ENCODE measurements at regions not wholly inside any gene's neighbourhood (a gene's known extent, or its start where the extent isn't known, plus 50 kb on each side); places are given as distances from the start of the nearest gene placed in this dataset.

DNA sequence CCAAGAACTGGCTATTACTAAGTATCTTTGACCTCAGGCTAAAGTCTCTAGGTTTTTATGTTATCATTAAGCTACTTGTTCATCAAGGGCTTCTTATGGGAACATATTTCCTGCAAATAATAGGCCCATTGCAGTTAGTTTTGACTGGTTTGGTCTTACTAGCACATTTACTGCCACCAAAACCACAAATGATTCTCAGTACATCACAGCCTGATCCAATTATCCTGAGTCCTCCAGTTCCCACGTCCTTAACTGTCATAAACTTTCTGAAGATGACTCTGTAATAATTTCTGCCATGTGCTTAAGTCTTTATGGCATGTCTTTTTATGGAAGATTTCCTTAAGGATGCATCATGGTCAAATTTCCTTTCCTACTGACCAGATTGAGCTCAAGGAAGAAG, 123.3 kb upstream of the TANK start:
- dilution Hi-C loops (cut with MboI; ENCODE audit: extremely low pct_ligation_motif_present, low sequenced_read_pairs), result no loop called here
- no peak overlapping the region for H3K9ac ChIP-seq (ENCODE audit: control insufficient read depth, extremely low read depth, insufficient read depth, low read length)
- no peak for TF ChIP-seq EZH2 (IDR thresholded peaks at IDR 0.05; ENCODE audit: low read length)
- TF ChIP-seq, protein P1, sequence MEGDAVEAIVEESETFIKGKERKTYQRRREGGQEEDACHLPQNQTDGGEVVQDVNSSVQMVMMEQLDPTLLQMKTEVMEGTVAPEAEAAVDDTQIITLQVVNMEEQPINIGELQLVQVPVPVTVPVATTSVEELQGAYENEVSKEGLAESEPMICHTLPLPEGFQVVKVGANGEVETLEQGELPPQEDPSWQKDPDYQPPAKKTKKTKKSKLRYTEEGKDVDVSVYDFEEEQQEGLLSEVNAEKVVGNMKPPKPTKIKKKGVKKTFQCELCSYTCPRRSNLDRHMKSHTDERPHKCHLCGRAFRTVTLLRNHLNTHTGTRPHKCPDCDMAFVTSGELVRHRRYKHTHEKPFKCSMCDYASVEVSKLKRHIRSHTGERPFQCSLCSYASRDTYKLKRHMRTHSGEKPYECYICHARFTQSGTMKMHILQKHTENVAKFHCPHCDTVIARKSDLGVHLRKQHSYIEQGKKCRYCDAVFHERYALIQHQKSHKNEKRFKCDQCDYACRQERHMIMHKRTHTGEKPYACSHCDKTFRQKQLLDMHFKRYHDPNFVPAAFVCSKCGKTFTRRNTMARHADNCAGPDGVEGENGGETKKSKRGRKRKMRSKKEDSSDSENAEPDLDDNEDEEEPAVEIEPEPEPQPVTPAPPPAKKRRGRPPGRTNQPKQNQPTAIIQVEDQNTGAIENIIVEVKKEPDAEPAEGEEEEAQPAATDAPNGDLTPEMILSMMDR (optimal IDR thresholded peaks at IDR 0.05 in 1 of 3, IDR thresholded peaks at IDR 0.05 in 1 of 3, conservative IDR thresholded peaks at IDR 0.05 in 1 of 3; ENCODE audit: extremely low read depth in 1 of 3, insufficient read depth in 2 of 3, low read length in 3 of 3), result no peak
- H3K4me3 ChIP-seq (ENCODE audit: control insufficient read depth in 2 of 3, extremely low read depth in 1 of 3, insufficient read depth in 2 of 3, low read depth in 1 of 3, low read length in 3 of 3), result no peak overlapping the region
- DNase-seq (ENCODE audit: low read depth, low spot score), result no peak
- no peaks in the 10 kb centered on the region for H3K4me1 ChIP-seq (ENCODE audit: control insufficient read depth, extremely low read depth, insufficient read depth, low read length)
- no peaks in the 10 kb centered on the region for H3K79me2 ChIP-seq (ENCODE audit: control insufficient read depth, insufficient read depth, low read length)
- H3K36me3 ChIP-seq (ENCODE audit: control insufficient read depth in 2 of 2, extremely low read depth in 1 of 2, insufficient read depth in 2 of 2, low read length in 2 of 2), result no peaks in the 10 kb centered on the region
- H3K4me2 ChIP-seq (ENCODE audit: control insufficient read depth, extremely low read depth, insufficient read depth, low read depth, low read length), result no peak overlapping the region
- H3K9me1 ChIP-seq (ENCODE audit: control insufficient read depth, extremely low read depth, insufficient read depth, low read length), result no peaks in the 10 kb centered on the region
- no peaks in the 10 kb centered on the region for H4K20me1 ChIP-seq (ENCODE audit: control insufficient read depth, extremely low read depth, insufficient read depth, low read length)
- FAIRE-seq, result peak; percentile 55
- no peak overlapping the region for H3K27ac ChIP-seq (ENCODE audit: control insufficient read depth, insufficient read depth, low read length)
- H3K9me3 ChIP-seq (ENCODE audit: control insufficient read depth, low read depth, low read length), result no peaks in the 10 kb centered on the region
- H2AFZ ChIP-seq (ENCODE audit: control insufficient read depth, low read length), result no peak overlapping the region
- no peaks in the 10 kb centered on the region for H3K27me3 ChIP-seq (ENCODE audit: control insufficient read depth, extremely low read depth, insufficient read depth, low read length)

DNA sequence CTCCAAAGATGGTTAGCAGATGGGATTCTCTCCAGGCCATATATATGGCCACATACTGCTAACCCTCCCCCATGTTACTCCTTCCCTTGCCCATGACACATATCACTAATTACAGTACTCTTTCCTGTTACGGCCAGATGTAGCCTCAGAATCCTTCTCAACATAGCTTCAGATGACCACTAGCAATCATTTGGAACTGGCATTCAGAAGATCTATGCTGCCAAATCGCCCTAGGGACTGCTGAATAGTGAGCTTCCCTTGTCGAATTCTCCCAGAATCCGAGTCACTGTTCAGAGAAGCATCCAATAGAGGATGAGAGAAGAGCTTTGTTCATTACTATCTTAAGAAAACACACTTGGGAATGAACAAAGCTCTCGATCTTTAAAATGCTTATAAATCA, 121.2 kb upstream of the TANK start:
- Histone ChIP-seq H3K36me3 (ENCODE audit: control insufficient read depth in 2 of 2, extremely low read depth in 1 of 2, insufficient read depth in 2 of 2, low read length in 2 of 2) (no peaks in the 10 kb centered on the region), H3K9me1 (ENCODE audit: control insufficient read depth, extremely low read depth, insufficient read depth, low read length) (no peaks in the 10 kb centered on the region), H3K9me3 (ENCODE audit: control insufficient read depth, low read depth, low read length) (no peaks in the 10 kb centered on the region), H3K9ac (ENCODE audit: control insufficient read depth, extremely low read depth, insufficient read depth, low read length) (no peak overlapping the region), H3K4me3 (ENCODE audit: control insufficient read depth in 2 of 3, extremely low read depth in 1 of 3, insufficient read depth in 2 of 3, low read depth in 1 of 3, low read length in 3 of 3) (no peak overlapping the region), H3K27ac (ENCODE audit: control insufficient read depth, insufficient read depth, low read length) (no peak overlapping the region), H3K27me3 (ENCODE audit: control insufficient read depth, extremely low read depth, insufficient read depth, low read length) (no peaks in the 10 kb centered on the region), H4K20me1 (ENCODE audit: control insufficient read depth, extremely low read depth, insufficient read depth, low read length) (no peaks in the 10 kb centered on the region), H3K4me1 (ENCODE audit: control insufficient read depth, extremely low read depth, insufficient read depth, low read length) (no peaks in the 10 kb centered on the region), H3K4me2 (ENCODE audit: control insufficient read depth, extremely low read depth, insufficient read depth, low read depth, low read length) (no peak overlapping the region), H2AFZ (ENCODE audit: control insufficient read depth, low read length) (no peak overlapping the region), H3K79me2 (ENCODE audit: control insufficient read depth, insufficient read depth, low read length) (no peaks in the 10 kb centered on the region)
- DNase-seq (ENCODE audit: low read depth, low spot score), result no peak
- TF ChIP-seq, protein P1 (optimal IDR thresholded peaks at IDR 0.05 in 1 of 3, IDR thresholded peaks at IDR 0.05 in 1 of 3, conservative IDR thresholded peaks at IDR 0.05 in 1 of 3; ENCODE audit: extremely low read depth in 1 of 3, insufficient read depth in 2 of 3, low read length in 3 of 3), result no peak
- no peak for TF ChIP-seq EZH2 (IDR thresholded peaks at IDR 0.05; ENCODE audit: low read length)
- dilution Hi-C loops (cut with MboI; ENCODE audit: extremely low pct_ligation_motif_present, low sequenced_read_pairs), result no loop called here
- no peak for FAIRE-seq

Measured in keratinocyte (primary cell).